22Rv1 (cell line): ENCODE measurements at regions not wholly inside any gene's neighbourhood (a gene's known extent, or its start where the extent isn't known, plus 50 kb on each side); places are given as distances from the start of the nearest gene placed in this dataset.

ENCODE experiments used
- H3K27ac ChIP-seq: fragments of 450-650 bp; 2 replicates; pipeline ENCODE4 v1.5.1; 2017
- ZFX ChIP-seq: fragments of 450-650 bp; IDR thresholded peaks from 2 replicates; pipeline ENCODE4 v1.6.1; 2017; ENCODE audit warnings: antibody characterized with exemption, borderline replicate concordance
- TF ChIP-seq, protein P1 (sequence below): fragments of 450-650 bp; IDR thresholded peaks from 2 replicates; pipeline ENCODE4 v1.5.1; 2017; ENCODE audit warnings: mild to moderate bottlenecking

DNA sequence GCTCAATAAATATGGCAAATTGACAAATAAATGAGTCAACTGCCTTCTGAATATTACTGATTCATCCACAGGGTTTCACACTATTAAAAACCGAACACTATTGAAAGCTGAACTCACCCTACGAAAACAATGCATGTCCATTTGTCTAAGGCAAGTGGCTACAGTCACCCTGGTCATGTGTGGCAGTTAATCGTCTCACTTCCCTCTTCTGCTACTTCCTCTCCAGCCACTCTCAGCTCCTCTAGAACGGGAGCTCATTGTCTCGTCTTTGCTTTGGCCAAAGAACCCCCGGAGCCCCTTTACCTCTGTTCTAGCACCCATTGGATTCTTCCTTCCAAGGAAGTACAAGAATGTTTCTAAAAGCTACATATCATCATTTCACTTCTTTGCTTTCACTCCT lies 74.4 kb upstream of the ZNF599 start:
- no peak overlapping the region for H3K27ac ChIP-seq
- TF ChIP-seq, protein P1, sequence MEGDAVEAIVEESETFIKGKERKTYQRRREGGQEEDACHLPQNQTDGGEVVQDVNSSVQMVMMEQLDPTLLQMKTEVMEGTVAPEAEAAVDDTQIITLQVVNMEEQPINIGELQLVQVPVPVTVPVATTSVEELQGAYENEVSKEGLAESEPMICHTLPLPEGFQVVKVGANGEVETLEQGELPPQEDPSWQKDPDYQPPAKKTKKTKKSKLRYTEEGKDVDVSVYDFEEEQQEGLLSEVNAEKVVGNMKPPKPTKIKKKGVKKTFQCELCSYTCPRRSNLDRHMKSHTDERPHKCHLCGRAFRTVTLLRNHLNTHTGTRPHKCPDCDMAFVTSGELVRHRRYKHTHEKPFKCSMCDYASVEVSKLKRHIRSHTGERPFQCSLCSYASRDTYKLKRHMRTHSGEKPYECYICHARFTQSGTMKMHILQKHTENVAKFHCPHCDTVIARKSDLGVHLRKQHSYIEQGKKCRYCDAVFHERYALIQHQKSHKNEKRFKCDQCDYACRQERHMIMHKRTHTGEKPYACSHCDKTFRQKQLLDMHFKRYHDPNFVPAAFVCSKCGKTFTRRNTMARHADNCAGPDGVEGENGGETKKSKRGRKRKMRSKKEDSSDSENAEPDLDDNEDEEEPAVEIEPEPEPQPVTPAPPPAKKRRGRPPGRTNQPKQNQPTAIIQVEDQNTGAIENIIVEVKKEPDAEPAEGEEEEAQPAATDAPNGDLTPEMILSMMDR, result no peak
- TF ChIP-seq ZFX, result no peak

GRCh38 chr19:34844277-34844676 lies 71.3 kb upstream of the ZNF599 start:
- H3K27ac ChIP-seq, result no peak overlapping the region
- TF ChIP-seq, protein P1, result no peak
- no peak for TF ChIP-seq ZFX

DNA sequence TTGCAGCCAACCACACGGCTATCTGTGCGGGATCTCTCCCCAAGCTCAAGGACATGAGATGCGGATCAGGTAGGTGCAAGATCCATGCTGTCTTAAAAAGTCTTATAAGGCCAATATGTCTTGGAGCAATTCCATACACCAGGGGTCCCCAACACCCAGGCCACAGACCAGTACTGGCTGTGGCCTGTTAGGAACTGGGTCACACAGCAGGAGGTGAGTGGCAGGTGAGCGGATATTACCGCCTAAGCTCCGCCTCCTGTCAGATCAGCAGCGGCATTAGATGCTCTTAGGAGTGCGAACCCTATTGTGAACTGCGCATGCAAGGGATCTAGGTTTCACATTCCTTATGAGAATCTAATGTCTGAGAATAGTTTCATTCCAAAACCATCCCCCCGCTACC lies 68.8 kb upstream of the ZNF599 start:
- TF ChIP-seq ZFX, result no peak
- TF ChIP-seq, protein P1, result no peak
- no peak overlapping the region for H3K27ac ChIP-seq

GRCh38 chr19:34838753-34839431 lies 65.9 kb upstream of the ZNF599 start:
- TF ChIP-seq, protein P1, result peak; percentile 68
- no peak for TF ChIP-seq ZFX
- H3K27ac ChIP-seq, result no peak overlapping the region

DNA sequence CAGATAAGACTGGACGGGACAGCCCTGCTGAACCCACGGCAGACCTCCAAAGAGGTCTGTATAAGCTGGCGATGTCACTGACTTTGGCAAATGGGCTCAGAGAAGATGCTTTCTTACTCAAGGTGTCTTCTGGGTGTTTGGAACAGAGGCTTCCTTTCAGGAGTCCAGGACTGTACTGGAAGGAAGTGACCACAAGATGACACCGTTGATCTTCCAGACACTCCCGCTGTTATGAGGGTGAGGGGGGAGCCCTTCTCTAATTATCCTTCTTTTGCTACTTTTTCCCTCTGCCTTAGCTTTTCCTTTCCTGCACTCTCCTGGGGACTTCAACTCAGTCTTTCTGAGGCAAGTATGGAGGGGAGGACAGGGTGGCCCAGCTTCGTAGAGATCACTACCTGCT lies 65.2 kb upstream of the ZNF599 start:
- TF ChIP-seq, protein P1, result no peak
- no peak for TF ChIP-seq ZFX
- no peak overlapping the region for H3K27ac ChIP-seq

- no peak overlapping the region for H3K27ac ChIP-seq
- TF ChIP-seq, protein P1, result no peak
- no peak for TF ChIP-seq ZFX
Observed at GRCh38 chr19:34837262-34837661, 64.2 kb upstream of the ZNF599 start.

DNA sequence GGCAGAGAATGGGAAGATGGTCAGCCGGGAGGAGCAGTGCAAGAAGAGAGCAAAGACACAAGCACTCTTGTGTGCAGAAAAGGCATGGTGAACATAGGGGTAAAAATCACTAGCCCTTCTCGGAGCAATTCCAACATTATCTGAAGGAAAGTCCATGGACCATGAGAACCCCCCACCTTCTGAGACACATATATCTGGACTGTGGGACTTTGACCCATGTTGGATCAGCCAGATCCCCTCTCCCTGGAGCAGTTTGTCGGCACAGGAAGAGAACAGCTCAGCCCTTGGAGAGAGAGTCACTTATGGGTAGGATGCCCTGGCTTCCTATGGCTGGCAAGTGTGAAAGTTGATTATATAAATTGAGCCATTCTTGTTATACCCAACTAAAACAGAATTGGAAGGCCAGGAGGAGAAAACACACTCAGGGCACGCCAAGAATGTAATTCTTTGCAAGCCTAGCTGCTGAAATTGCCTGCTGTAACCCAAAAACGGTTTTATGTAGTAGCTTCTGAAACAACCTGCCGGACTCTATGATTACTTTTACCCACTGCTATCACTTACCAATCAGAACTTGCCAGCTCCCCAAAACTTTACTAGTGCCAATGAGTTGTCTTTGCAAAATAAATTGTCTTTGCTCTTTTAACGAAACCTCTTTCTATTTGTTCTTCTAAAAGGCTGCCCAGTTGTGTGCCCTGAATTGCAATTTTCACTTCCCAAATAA lies 62.8 kb upstream of the ZNF599 start:
- no peak overlapping the region for H3K27ac ChIP-seq
- TF ChIP-seq ZFX, result no peak
- TF ChIP-seq, protein P1, result no peak
